M059J (cell line): ENCODE measurements at regions not wholly inside any gene's neighbourhood (a gene's known extent, or its start where the extent isn't known, plus 50 kb on each side); places are given as distances from the start of the nearest gene placed in this dataset.

ENCODE experiments used
- DNase-seq: peaks from one replicate; pipeline ENCODE4 v3.0.0-alpha.2; 2012; ENCODE audit warnings: low read depth

DNA sequence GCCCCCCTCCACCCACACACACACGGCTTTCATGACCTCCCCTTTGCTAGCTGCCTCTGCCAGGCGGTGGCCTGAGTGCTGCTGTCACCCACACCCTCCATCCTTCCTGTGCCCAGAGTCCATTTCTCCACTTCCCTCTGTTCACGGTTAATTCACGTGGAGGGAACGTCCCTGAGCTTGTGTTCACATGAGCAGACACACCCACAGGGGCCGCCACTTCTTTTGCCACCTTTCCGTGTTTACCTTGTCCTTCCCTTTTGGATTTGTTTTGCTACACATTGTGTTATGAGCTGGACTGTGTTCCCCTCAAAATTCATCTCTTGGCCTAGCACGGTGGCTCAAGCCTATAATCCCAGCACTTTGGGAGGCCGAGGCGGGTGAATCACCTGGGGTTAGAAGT, 128.0 kb downstream of the ETS2 start:
- DNase-seq = no peak

DNA sequence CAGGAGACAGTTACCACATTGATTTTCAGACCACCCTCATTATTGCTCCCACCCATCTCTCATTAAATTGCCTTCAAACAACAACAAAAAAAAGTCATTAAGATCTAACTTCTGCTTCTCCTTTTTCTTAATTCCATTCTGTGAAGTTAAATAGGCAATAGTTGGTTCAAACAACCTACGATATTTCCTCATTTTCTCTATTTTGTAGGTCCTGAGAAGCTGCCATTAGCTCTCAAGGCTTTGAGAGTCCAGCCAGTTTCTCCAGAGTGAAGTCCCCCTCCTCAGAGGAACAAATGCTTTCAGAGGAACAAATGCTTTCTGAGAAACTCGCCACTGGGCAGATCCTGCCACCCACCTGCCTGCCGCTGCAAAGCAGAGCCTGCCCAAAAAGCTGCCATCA, 125.6 kb downstream of the ETS2 start:
- no peak for DNase-seq

DNA sequence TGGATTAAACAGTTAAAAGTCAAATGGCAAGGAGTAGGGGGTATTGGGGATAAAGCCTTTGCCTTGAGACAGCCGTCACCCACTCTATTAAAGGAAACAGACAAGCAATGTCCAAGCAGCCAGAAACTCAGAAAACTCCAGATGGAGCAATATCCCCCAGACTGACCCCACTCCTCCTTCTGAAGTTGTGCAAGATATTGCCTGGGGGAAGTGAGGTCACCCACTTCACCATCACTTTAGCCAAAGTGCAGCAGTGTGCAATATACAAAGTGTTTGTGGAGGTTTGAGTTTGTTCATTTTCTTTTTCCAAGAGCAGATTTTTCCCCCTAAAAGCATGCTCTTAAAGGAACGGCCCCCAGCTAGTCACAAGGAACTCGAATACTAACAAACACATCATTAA, 125.1 kb downstream of the ETS2 start:
- DNase-seq = peak; percentile 70

DNA sequence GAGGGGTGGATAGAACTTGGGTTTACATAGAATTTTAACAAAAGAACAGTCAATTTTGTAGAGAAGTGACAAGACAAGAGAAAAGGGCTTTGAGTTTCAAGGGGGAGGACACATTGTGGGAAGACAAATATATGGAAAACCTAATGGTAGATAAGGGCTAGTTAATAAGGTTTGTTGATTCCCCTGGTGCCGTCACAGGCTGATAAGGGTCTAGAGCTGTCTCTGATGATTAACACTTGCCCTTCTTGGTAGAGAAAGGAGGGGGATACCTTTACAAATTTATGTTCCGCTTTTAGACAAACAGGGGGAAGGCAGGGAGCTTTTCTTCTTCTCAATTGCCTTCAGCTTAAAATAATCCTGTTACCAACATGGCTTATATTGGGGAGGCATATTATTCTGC, 124.3 kb downstream of the ETS2 start:
- no peak for DNase-seq

DNA sequence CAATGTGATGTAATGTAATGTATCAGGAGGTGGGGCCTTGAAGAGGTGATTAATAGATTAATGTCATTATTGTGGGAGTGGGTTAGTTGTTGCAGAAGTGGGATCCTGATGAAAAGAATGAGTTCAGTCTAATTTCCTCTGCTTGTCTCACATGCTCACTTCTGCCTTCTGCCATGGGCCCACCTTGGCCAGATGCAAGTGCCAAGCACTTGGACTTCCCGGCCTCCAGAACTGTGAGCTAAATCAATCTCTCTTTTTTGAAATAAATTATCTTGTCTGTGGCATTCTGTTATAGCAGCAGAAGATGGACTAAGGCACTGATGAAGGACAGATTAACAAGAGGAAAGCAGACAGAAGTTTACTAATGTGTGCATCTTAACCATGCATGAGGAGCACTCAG, 123.9 kb downstream of the ETS2 start:
- DNase-seq = no peak

DNA sequence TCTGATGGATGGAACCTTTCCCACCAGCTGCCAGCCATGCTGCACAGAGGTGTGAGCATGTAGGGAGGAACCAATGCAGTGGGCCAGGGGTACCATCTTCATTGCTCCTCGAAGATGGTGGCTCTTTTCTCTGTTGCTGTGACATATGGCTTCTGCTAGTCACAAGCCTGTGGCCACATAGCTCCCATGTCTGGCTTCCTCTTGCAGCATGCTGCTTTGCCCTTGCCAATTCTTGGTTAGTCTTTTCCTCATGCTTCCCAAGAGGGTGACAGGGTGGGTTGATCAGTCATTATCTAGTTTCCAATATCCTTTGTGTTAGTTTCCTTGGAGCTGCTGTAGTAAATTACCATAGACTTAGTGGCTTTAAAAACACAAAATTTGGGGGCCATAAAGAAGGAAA, 123.4 kb downstream of the ETS2 start:
- no peak for DNase-seq

DNA sequence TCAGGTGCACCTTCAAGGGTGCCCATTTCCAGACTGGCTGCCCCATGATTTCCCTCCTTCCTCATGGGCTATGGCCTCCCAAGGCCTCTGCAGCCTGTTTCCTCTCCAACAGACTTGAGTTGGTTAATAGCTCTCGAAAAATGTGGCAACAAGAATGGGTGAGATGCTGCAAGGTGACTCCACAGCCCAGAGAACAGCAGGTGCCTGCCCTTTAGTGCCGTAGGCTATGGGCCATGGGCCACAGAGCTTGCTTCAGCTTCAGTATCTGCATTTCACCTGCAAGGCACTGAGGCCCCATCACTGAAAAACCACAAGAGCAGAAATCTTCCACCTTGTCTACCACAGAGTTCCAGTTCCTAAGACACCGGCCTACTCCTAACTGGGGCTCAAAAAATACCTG, 122.0 kb downstream of the ETS2 start:
- DNase-seq = no peak

DNA sequence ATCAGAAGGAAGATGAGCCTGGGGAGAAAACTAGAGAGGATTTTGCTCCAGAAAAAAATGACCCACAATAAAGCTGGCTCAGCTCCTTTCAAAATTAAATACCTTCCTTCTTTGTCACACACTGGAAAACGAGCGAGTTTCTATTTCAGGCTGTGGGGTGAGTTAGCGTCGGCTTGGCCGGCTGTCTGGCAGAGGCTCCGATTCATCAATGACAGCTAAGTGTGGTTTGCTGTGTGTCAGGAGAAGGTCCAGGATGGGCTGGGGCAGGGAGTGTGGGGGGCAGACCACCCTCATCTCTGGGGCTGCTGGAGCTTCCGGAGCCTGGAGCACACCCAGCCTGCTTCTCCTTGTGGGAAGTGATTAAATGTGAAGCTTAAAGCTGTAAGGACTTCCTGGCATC, 120.2 kb downstream of the ETS2 start:
- peak; percentile 95 for DNase-seq

DNA sequence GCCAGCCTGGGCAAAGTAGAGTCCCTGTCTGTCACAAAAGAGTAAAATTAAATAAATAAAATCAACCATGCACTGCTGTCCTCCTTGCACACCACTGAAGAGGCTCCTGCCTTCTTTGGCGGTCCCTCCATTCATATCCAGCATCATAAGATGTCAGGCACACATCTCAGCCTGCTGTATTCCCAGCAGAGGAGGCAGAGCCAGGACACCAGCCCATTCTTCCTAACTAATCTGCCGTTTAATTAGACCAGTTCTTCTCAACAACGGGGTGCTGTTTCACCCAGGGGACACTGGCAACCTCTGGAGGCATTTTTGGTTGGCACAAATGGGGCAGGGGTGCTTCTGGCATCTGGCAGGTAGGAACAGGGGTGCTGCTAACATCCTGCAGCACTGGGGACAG, 119.7 kb downstream of the ETS2 start:
- DNase-seq = no peak

DNA sequence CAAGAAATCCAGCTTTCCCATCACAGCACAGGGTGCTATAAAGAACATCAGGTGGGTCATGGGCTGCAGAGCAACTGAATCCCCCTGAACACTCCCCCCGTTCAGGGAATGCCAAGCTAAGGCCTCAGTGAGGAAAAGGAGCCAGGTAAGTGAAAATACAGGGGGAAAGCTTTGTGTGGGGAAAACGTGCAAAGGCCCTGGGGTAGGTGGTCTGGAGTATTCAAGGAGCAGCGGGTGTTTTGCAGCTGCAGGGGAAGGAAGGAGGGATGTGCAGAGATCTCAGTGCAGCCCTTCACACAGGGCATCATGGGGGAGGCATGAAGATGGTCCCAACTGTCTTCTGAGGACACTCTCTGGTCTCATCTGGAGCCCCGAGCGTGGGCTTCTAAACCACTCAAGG, 119.2 kb downstream of the ETS2 start:
- DNase-seq = no peak

DNA sequence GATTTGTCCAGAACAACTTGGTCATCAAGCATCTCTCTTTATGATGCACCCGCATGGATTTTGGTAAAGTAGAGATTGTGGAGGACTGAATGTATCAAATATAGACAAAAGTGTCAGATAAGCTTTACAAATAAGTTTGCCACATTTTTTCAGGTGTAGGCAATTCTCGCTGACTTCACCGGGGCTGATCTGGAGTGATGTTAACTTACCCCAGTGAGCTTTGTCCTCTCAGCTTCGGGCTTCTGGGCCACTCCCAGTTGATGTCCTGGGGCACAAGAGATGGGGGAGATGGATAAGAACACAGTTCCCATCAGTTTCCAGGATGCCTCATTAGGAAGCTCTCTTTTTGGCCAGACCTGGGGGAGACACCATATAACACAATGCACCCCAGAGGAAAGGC, 117.7 kb downstream of the ETS2 start:
- no peak for DNase-seq

DNA sequence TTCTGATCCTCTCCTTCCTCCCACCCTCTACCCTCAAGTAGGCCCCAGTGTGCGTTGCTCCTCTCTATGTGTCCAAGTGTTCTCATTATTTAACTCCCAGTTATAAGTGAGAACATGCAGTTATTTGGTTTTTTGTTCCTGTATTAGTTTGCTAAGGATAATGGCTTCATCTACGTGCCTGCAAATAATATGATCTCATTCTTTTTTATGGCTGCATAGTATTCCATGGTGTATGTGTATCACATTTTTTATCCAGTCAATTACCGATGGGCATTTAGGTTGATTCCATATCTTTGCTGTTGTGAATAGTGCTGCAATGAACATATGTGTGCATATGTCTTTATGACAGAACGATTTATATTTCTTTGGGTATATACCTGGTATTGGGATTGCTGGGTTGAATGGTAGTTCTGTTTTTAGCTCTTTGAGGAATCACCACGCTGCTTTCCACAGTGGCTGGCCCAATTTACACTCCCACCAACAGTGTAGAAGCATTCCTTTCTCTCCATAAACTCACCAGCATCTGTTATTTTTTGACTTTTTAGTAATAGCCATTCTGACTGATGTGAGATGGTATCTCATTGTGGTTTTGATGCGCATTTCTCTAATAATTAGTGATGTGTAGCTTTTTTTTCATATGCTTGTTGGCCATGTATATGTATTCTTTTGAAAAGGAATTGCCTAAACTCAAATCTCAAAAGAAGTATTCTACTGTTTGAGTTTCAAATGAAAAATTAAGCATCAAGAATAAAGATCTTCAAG, 116.9 kb downstream of the ETS2 start:
- no peak for DNase-seq

DNA sequence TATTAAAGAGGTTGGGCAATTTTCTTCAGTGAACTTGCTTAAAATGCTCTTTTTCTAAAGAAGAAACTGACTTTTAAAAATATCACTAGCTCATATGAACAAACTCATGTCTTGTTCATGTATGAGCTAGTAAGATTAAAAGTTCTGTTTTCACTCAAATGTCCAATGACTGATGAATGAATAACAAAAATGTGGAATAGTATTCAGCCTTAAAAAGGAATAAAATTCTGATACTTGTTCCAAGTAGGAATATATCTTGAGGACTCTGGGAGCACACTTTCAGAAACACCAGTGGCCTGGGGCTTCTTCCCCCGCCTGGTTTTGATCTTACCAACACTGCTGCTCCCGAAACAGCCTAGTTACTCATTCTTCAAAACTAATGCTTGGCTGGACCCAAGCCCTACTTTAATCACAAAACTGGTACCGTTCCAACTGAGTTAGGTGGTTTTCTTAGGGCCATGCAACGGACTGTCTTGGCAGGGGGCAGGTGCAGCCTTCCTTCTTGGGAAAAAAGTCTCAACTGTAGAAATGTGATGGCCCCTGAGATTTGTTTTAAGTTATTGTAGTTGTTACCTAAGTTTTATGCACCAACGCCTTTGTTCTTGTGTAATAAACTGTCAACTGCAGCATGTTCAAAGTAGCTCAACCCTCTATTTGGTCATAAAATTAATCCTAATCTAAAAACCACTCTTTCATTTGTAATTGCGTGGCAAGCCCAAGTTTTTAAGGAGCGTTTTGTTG, 116.0 kb downstream of the ETS2 start:
- DNase-seq = peak; percentile 98

DNA sequence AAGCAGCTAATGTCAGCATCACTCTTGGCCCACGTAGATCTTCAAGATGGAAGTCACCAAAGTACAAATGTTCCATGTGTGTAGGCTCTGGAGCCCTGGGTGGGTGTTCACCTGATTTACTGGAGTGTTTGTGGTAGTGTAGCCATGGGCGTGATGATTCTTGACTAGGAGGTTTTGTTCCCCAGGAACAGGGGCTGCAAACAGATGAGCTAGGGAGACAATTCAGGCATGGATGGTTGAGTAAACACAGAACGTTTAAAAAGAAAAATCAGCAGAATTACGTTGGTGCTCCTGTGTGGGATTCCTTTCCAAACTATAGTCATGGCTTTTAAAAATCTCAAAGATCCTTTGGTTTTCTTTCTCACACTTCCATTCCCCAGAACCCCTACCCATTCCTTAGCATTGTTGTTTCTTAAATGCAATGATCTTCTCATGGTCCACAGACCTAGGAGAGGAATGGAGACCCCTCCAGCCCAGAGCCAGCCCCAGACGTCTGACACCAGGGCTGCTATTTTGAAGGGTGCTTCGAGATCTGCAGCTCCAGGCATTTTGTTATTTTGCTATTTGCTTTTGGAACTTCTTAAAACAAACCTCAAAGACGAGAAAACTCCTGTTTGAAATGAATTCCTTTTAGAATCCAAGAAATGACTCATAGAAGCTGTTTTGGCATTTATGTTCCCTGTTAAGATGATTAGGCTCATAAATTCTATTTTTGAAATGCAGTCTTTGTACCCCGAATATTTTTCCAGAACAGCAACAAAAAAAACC, 115.1 kb downstream of the ETS2 start:
- peak; percentile 93 for DNase-seq

DNA sequence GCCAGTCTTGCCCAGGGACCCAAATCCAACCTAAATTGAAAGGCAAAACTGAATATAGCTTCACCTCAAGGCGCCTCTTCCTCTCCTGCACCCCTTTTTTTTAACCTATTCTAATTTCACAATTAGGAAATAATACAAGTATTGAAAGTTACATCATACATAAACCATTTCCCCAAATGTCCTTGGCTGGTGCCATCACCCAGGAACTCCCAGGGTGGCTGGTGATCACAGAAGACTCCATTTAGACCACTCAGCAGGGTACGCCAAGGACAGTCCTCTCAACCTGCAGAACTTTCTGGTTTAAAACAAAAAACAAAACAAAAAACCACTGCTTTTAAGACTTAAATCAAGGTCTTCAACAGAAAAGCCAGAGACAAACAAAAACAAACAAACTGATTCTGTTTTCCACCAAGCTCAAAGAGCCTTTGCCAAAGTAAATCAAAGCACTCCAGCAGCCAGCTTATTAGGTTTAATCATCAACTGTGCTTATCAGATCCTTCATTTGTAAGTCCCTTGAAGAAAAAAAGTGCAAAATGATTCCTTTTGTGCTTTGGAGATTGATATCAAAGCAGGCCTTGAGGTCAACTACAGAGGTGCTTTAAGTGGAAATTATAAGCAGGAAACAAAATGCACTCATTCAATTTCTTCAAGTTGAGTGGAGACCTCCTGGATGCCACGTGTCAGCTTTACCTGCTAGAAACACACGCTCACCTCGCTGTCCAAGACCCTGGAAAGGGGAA, 113.0 kb downstream of the ETS2 start:
- peak; percentile 62 for DNase-seq

DNA sequence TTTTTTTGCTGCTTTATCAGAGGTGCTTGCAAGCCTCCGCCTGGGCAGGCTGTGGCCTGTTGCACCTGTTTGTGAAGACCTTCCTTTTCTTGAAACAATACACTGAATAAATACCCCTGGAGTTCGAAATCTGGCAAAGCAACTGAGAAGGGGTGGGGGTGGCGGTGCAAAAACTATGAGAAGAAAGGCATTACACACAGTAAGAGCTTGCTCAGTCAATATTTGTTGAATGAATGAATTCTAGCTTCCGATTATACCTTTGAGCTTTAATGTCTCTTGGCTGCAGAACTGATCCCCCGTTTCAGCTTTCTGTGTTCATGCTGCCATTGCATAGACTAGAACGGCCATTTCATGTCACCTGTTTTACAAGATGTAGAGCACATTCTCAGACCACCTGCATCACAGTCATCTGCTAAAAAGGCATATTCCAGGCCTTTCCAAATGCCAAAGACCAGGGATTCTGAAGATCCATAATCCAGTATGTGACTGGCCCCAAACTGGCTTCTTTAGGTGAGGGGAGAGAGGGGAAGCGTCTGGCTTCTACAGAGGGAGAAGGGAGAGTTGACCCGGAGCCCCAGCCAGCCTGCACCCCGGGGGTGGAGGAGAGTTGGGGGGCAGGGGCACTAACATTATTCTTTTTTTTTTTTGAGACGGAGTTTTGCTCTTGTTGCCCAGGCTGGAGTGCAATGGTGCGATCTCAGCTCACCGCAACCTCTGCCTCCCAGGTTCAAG, 111.5 kb downstream of the ETS2 start:
- DNase-seq = no peak

DNA sequence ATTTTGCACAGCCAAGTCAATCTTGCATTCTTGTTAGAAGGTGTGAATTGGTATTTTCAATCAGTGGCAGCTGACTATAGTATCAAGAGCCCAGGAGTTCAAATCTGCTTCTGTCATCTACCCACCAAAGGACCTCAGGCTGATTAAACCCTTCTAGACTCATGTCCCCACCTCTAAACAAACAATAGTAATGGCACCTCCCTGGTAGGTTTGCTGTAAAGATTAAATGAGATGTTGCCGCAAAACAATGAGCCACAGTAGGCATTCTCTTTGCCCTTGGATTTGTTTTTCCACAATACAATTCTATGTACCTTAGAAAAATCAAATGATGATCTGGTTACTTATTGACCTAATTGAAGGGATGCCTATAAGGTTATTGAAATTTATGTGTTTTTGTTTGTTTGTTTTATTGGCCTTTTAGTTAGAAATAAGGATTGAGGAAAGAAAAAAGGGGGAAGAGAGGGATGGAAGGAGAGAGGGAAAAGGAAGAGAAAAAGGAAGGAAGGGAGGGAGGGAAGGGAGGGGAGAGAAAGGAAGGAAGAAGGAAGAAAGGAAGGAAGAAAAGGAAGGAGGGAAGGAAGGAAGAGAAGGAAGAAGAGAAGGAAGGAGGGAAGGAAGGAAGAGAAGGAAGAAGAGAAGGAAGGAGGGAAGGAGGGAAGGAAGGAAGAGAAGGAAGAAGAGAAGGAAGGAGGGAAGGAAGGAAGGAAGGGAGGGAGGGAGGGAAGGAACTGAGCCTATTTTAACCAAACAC, 110.7 kb downstream of the ETS2 start:
- DNase-seq = no peak

DNA sequence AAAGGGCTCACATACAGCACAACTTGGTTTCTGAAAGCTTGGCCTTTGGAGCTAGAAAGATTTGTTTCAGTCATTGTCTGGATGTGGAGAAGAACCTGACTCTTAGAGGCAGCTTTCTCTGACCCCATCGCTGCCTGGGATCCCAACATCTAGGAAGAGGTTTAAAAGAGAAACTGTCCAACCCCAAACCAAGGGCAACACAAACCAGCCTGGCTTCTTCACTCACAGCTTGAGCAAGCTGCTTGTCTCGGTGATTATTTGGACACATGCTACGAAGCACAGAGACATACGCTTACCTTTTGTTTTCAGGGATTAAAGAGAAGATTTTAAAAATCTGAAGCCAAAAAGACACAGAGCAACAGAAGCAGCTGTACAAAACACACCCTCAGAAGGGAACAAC, 109.8 kb downstream of the ETS2 start:
- DNase-seq = no peak

DNA sequence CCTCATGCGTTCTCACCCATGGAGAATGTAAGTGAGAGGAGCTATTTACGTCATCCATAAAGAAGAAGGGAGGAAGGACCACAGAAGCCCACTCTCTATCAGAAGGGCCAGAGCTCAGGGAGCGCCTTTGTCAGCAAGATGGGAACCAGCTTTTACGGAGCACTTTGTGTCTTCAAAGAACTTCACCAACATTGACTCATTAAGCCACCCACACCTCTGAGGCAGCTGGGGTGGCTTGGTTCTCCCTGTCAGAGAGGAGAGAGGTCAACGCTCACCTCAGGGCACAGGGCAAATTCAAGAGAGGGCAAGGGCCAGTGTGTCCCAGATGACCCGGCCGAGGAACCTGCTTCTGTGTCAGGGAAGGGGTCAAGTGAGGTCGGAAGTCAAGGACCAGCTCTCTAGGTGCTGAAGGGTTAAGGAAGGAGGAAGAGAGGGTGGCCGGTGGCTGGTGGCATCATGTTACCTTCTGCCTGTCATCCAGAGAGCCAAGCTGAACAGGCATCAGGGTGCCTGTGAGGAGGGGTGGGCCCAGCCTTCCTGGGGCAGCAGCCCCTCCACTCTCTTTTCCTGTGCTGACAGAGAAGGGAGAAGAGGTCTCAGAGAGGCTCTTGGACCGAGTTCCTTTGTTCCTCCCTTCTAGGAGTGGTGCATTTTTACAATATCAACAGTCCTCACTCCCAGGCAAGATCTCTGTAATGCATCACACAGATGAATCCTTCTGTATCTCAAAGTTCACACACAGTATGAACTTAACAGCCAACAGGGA, 109.0 kb downstream of the ETS2 start:
- no peak for DNase-seq
